ENCODE measurements at regions not wholly inside any gene's neighbourhood (a gene's known extent, or its start where the extent isn't known, plus 50 kb on each side); places are given as distances from the start of the nearest gene placed in this dataset.
A peak's percentile ranks its signal among the peaks of the same experiment; 100 is the strongest.

- intact Hi-C loops (cut with DNase I), result loop anchor here in 1 of 2 donors (10.0 kb wide), 1 partner anchor 75 kb away; no protein-coding TSS in a partner anchor
- DNase-seq (ENCODE audit: low spot score), result no peak
Measured at GRCh38 chr22:49159711-49160110, 668.0 kb downstream of the BRD1 start.

DNA sequence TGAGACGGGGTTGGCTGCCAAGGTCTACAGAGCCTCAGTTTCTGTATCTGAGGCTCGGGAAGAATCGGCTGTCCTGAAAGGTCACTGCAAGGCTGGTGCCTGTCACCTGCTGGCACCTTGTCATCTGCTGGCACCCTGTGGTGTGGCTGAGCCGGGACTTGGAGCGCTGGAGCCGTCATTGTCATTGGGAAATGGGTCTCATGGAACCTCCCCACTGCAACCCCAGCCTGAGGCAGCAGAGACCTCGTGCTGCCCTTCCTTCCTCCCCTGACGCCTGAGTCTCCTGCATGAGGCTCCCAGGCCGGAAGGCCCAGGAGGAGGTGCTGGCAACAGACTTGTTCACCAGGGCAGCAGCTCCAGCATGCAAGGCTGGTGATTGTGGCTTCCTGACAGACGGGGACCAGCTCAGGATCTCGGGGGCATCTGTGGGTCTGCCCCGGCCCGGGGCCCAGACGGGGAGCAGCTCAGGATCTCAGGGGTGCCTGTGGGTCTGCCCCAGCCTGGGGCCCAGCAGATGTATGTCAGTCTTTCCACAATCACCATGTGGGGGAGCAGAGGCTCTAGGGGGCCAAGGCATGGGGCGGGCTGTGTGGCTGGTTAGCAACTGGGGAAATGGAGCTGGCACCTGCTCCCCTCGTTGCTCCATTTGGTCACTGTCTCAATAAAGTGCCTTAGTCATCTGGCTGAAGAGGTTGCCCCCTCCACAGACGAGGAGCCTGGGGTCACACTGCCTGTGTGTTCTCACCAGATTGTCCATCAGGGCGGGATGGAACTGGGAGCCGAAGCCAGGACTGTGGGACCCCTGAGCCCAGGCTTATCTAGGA, 668.7 kb downstream of the BRD1 start:
- intact Hi-C loops (cut with DNase I), result no loop called here
- peak; percentile 68 for DNase-seq (ENCODE audit: low spot score)

GRCh38 chr22:49157529-49158339, 669.9 kb downstream of the BRD1 start:
- intact Hi-C loops (cut with DNase I), result no loop called here
- DNase-seq (ENCODE audit: low spot score), result peak; percentile 59

- peak; percentile 56 for DNase-seq (ENCODE audit: low spot score)
- intact Hi-C loops (cut with DNase I), result no loop called here
Measured at GRCh38 chr22:49156662-49157285, 670.9 kb downstream of the BRD1 start.

- intact Hi-C loops (cut with DNase I), result no loop called here
- DNase-seq (ENCODE audit: low spot score), result no peak
Measured at GRCh38 chr22:49155770-49156580, 671.7 kb downstream of the BRD1 start.

DNA sequence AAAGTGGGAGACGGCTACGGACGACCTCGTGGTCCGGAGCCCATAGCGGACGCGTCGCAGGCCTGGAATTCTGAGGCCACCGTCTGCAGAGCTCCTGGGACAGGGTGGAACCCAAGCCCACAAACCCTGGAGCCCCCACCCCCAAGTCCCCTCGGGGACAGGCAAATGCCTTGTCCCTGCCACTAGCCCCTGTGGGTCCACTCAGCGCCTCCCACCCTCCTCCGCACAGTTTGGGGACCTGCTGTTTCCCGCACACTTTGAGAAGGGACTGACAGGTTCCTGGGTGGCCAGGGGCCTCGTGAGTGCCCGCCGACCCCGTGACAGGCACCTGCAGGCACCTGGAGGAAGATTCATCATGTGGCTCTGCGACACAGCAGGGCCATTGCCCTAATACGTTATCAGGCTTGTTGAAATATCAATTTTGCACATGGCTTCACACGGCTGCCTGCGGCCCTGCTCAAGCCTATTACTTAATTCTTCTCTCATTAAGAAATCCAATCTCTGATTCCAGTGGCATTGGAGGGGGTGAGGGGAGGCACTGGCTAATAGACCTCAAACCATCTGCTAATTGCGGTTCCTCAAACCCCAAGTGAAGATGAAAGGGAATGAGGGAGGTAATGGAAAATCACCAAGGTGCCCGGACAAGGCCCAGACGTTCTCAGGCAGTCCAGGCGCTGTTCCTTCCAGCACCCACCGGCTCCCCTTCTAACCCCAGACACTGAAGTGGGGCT, 672.5 kb downstream of the BRD1 start:
- intact Hi-C loops (cut with DNase I), result no loop called here
- DNase-seq (ENCODE audit: low spot score), result peak; percentile 62

GRCh38 chr22:49154433-49154832, 673.2 kb downstream of the BRD1 start:
- DNase-seq (ENCODE audit: low spot score), result peak; percentile 78
- intact Hi-C loops (cut with DNase I), result no loop called here

- DNase-seq (ENCODE audit: low spot score), result peak; percentile 66
- intact Hi-C loops (cut with DNase I), result no loop called here
Measured at GRCh38 chr22:49153921-49154320, 673.8 kb downstream of the BRD1 start.

DNA sequence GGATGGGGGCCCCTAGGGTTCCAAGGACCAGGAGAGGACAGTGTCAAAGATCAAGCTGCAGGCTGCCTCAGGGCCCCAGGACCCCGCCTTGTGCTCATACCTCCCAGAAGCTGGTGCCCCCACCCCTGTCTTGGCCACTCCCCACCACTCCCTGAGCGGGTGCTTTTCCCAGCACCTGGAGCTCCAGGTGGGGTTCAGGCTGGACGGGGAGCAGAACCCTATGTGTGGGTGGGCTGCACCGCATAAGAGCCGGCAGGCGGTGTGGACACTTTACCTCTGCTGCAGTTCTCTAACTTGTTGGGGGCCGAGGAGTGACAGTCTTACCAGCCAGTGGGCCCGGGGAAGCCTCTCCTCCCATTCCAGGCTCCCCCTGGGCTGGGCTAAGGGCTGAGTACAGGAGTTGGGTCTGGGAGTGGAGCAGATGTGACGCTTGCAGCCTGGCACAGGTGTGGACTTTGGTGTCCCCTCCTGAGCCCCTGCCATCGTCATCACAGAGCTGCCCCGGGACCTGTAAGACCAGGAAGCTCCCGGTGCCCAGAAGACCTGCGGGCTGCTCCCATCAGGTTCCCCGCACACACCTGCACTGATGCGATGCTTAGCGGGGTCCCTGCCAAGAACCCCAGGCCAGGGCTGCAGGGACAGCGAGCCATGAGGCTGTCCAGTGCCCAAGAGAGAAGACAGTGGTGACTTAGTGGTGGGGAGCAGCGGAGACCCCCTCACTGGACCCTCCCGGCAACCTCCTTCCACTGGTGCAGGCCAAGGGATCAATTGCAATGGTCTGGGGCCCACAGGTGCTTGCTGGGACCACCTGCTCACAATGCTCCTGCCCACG, 674.5 kb downstream of the BRD1 start:
- intact Hi-C loops (cut with DNase I), result no loop called here
- peak; percentile 71 for DNase-seq (ENCODE audit: low spot score)

GRCh38 chr22:49152127-49152938, 675.3 kb downstream of the BRD1 start:
- intact Hi-C loops (cut with DNase I), result no loop called here
- DNase-seq (ENCODE audit: low spot score), result peak; percentile 79

DNA sequence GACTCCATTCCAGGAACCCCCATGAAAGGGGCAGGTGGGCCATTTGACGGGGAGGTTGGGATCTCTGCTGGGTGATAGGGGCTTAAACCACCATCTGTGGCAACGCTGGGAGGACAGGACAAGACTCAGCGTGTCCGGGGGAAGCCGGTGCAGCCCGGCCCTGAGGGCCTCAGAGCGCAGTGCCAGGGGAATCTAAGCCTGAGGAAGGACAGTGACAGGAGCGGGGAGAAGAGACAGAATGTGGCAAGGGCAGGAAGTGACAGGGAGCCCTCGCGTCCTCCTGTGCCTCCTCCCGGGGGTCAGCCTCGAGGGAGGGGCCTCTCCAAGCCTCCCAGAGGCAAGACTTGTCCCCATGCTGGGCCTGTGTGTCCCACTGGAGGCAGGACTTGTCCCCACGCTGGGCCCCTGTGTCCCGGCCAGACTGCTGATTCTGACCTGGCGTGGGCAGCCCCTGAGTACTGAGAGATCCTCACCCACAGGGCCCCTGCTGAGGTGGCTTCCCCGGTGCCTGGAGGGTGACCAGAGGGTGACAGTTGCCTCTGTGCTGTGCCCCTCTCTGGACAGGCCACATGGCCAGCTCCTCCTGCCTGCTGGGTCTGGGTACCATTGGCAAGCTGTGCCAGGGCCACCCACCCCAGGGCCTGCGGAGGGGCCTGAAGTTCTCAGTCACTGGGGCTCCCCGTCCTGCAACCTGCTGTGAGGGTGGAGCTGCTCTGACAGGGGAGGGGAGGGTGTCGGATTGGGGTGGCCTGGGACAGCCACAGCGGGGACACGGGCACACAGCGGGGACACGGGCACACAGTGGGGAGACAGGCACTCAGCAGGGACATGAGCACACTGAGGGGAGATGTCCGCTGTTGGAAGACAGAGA, 676.2 kb downstream of the BRD1 start:
- intact Hi-C loops (cut with DNase I), result no loop called here
- DNase-seq (ENCODE audit: low spot score), result peak; percentile 62

DNA sequence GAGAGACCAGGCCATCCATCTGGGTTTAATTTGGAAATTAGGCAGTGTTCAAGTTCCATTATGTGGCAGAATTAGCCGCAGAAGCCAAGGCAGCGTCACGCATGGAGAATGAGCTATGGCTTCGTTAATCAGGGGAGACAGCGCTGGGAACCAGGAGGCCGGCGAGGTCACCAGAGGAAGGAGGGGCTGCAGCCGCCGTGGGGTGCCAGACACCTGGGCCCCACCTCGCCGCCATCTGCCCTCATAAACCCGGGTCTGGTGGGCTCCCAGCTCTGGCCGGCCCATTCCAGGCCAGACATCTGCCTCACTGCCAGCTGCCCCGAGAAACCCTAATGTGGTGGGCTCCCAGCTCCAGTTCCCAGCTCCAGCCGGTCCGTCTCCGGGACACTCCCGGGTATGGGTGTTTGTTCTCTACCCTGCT, 676.9 kb downstream of the BRD1 start:
- peak; percentile 73 for DNase-seq (ENCODE audit: low spot score)
- intact Hi-C loops (cut with DNase I), result no loop called here

DNA sequence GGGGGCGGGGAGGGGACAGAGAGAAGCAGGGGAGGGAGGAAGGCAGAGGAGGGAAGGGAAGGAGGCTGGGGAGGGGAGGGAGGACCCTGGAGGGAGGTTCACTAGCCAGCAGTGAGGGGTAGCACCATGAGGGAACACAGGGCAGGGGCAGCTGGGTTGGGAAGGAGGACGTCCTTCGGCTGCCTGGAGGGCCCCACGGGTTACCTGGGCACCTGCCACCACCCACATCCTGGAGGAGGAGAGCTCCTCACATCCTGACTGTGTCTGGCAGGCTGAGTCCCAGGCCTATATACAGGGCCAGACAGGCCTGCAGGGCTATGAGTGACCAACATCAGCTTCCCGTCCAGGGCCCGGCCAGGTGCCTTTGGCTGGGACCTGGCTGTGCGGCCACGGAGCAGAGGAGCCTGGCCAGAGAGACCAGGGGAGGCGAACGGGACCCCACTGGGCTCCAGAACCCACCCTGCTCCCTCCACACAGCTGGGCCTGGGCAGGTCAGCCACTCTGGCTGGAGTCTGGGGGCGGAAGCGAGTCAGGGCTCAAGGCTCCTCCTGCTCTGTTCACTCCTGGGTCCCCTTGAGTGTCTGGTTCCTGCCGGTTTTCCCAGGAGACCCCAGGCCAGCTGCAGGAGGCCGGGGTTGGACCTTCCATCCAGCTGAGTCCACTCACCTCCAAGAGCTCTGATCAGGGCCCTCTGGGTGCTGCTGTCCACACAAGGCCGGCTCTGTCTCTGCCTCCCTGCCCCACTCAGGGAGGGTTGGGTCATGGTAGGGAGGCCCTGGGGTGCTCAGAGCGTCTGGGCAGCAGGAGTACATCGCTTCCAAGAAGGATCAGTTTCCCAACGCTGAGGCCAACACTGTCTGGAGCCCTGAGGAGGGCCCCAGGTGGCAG, 677.7 kb downstream of the BRD1 start:
- intact Hi-C loops (cut with DNase I), result no loop called here
- no peak for DNase-seq (ENCODE audit: low spot score)

GRCh38 chr22:49148895-49149418, 678.7 kb downstream of the BRD1 start:
- DNase-seq (ENCODE audit: low spot score), result no peak
- intact Hi-C loops (cut with DNase I), result no loop called here
